HS-5 (cell line): ENCODE measurements at regions not wholly inside any gene's neighbourhood (a gene's known extent, or its start where the extent isn't known, plus 50 kb on each side); places are given as distances from the start of the nearest gene placed in this dataset.
A peak's percentile ranks its signal among the peaks of the same experiment; 100 is the strongest.
"Not testable (repeated sequence)": the region's sequence is repeated elsewhere in the genome, so short reads cannot be mapped to it uniquely, and the experiment has no call there.

Experiments used
- DNase-seq: peaks from one replicate; pipeline ENCODE4 v3.0.0-alpha.2; 2012; ENCODE audit warnings: low read depth

- no peak for DNase-seq
Observed at GRCh38 chr1:14347776-14348175, 250.7 kb upstream of the KAZN start.

DNA sequence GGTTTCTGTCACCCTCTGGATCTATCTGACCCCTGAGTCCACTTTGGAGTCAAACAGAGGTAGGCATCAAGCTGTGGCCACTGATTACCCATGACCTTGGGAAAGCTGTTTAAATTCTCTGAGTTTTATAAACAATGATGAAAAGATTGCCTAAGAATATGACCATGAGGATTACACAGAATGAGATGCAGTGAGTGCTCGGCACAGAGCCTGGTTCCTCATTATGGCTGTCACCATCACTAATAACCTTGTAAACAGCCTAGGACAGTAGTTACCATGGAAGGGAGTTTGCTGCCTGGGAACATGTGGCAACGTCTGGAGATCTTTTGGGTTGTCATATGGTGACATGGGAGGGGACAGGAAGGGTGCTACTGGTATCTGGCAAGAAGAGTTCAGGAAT is 248.3 kb upstream of the KAZN start:
- no peak for DNase-seq

DNA sequence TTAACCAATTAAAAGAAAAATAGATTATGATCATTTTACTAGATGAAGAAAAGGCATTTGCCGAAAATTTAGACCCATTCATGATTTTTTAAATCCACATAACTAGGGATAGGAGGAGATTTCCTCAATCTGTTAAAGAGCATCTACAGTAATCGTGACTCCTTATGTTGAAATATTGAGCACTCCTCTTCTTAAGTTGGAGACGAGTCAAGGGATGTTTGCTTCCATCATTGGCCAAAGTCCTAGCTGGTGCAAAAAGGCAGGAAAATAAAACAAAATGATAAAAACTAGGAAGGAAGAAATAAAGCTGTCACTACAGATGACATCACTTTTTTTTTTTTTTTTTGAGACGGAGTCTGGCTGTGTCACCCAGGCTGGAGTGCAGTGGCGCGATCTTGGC is 245.6 kb upstream of the KAZN start:
- DNase-seq: no peak

GRCh38 chr1:14361005-14361404 is 237.5 kb upstream of the KAZN start:
- DNase-seq: not testable (repeated sequence)

- no peak for DNase-seq
Observed at GRCh38 chr1:14362331-14362730, 236.2 kb upstream of the KAZN start.

GRCh38 chr1:14363036-14363590 is 235.4 kb upstream of the KAZN start:
- no peak for DNase-seq

DNA sequence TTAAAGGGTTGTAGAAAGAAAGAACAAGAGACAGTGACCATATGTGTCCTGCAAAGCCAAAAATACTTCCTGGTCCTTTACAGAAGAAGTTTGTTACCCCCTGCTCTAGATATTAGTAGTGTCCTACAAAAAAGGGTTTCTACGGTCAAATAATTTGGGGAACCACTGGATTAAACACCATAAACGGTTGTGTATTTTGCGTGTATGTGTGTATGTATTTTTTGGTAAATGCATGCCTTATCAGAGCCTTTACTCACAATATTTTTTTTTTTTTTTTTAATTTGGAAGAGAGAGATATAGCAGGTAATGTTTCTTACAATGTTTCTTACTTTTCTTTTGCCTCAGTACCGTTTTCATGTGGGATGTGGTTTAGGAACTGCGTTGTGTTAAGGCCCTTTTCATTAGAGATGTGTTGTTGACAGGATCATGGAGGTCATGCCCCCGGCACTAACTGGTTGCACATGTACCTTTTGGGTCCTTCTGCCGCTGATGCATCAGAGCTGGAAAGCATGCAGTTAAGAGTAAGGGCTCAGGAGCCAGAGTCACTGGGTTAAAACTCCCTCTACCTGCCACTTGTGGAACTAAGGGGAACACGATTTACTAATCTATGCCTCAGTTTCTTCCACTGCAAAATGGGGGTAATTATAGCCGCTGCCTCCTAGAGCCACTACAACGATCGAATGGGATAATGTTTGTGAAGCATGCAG is 234.6 kb upstream of the KAZN start:
- no peak for DNase-seq

DNA sequence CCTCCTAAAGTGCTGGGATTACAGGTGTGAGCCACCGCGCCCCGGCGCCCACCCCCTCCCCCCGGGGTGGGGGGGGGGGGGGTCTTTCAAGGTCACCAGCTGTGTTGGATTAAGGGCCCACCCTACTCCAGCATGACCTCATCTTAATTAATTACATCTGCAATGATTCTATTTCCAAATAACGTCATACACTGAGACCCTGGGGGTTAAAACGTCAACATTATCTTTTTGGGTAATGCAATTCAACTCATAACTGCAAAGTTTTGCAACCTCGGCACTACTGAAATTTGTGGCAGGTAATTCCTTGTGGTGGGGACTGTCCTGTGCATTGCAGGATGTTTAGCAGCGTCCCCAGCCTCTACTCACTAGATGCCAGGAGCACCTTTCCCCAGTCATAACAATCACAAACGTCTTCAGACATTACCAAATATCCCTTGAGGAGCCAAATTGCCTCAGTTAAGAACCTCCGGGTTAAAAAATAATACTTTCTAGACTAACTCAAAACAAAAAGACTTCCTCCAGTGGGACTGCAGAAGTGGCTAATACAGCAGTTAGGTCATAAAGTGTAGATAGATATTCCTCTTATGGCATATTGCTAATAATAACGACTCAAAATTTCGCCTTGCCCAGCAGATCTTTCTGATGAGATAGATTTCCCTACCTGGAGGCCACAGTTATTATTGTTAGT is 233.0 kb upstream of the KAZN start:
- no peak for DNase-seq

- DNase-seq: no peak
Observed at GRCh38 chr1:14366091-14367018, 232.1 kb upstream of the KAZN start.

- DNase-seq: no peak
Observed at GRCh38 chr1:14367451-14367850, 231.0 kb upstream of the KAZN start.

DNA sequence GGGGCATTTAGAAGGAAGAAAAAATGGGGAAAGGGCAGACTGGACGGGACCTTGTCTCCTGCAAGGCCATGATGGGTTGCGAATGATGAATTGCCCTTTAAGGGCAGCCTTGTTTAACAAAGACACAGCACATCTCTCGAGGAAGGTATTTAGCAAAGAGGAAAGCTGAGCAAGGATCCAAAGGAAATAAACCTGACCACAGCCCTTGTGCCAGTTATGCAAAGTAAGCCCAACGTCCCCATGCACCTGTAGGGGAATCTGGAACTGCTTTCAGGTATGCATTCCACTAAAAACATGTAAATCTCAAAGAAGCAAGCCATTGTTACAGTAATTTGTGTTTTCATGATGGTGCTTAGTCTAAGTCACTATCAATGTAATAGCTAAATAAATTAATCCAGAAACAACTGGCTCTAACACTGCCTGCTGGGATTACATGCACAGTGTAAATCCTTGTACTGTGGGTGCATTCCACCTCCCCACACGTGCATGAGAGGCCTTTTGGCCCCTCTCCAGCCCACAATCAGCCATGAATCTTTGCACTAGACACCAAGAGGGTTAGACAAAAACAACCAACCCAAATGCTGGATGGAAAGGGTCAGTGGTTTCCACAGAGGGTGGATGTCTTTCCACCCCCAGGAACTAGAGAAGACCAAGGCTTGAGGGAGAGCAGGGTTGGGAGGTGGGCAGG is 228.8 kb upstream of the KAZN start:
- DNase-seq: no peak

DNA sequence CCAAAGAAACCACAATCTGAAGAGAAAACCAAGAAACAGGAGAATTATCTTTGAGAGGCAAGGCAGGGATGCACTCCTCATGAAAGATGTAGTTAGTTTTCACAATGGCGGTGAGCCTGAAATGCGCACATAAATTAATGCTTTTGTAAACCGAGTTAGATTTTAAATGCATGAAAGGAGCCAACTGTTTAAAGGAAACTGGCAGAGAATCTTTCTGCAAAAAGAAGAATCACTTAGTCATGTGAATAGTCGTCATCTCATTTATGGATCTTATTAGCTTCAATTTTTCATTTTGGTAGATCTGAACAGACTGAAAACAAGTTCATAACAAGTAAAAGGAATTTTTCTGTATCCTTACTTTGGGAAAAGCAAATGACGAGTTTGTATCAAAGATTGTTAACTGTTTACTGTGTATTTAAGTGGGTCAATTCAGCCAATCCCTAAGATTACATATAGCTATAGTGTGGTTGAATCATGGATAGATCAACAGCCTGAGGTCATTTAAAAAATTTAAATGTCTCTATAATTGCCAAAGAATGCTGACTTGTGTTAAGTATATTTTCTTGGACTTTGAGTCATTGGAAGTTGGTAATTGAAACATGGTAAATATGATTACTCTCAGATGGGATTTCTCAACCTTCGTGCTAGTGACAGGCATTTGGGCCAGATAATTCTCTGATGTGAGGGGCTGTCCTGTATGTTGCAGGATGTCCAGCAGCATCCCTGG is 226.6 kb upstream of the KAZN start:
- peak; percentile 65 for DNase-seq

DNA sequence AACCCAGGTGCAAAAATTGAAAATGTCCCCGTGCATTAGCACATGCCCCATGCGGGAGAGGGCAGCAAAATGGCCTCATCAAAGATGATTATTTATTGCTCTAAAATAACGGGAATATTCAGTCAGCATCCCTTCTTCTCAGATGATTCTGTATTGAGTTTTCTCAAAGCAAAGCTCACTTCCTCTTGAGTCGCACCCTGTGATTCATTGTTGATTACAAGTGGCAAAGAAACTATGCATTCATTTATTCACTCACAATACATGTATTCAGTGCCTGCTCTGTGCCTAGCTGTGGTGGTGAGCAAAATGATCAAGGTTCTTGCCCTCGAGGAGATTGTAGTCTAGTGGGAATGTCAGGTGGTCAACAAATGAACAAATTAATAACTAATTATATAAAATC is 226.0 kb upstream of the KAZN start:
- no peak for DNase-seq

- DNase-seq: no peak
Observed at GRCh38 chr1:14373081-14373758, 225.3 kb upstream of the KAZN start.

DNA sequence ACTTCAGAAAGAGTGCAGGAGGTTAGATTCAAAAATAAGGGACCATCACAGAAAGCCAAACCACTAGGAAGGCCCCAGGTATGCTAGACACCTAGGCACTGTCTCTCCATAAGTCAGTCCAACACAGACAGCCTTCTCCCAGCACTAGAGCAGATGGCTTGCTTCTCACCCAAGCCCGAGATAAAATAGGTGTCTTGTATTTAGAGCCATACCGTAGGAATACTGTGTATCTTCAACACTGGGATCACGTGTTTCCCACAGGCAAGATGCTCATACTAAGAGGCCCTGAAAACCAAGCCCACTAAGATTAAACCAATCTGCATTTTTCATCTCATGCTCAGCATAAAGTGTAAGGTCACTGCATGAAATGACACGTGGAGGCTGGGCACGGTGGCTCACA is 223.3 kb upstream of the KAZN start:
- no peak for DNase-seq

DNA sequence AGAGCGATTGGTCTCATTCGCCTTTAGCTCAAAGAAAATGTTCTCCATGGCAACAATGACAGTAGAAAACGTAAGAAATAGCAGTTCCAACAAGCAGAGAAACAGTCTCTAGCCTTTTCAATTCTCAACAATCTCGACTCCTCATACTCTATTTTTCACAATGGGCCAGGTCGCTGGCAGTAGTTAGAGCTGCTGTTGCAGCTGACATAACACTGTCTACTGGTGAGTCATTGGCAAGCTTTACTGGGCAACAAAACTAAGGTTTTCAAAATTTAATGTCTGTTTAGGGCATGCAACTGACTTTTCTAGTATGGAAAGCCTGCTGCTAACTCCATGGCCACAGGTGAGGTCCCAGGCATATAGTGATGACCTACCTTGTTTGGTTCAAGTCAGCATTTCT is 221.1 kb upstream of the KAZN start:
- DNase-seq: peak; percentile 5

DNA sequence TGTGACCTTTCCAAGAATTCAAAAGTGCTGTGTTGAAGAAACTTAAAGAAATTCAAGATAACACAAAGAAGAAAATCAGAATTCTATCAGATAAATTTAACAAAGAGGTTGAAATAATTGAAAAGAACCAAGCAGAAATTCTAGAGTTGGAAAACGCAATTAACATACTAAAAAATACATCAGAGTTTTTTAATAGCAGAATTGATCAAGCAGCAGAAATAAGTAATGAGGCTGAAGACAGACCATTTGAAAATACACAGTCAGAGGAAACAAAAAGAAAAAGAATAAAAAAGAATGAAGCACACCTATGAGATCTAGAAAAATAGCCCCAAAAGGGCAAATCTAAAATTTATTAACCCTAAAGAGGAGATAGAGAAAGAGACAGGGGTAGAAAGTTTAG is 218.1 kb upstream of the KAZN start:
- DNase-seq: no peak

- DNase-seq: no peak
Observed at GRCh38 chr1:14390816-14391215, 207.7 kb upstream of the KAZN start.

- no peak for DNase-seq
Observed at GRCh38 chr1:14392161-14392858, 206.2 kb upstream of the KAZN start.

GRCh38 chr1:14392859-14393365 is 205.6 kb upstream of the KAZN start:
- no peak for DNase-seq
